HL-60 (cell line): ENCODE measurements at regions not wholly inside any gene's neighbourhood (a gene's known extent, or its start where the extent isn't known, plus 50 kb on each side); places are given as distances from the start of the nearest gene placed in this dataset.

ENCODE experiments used
- CTCF ChIP-seq: IDR thresholded peaks from one replicate; pipeline ENCODE4 v1.5.1; 2011; ENCODE audit warnings: low read length, control low read depth, inconsistent platforms; ENCODE audit not compliant: insufficient read depth
- POLR2AphosphoS5 ChIP-seq: IDR thresholded peaks from 2 replicates; pipeline ENCODE4 v1.6.1; 2012; ENCODE audit warnings: low read depth
- REST ChIP-seq: IDR thresholded peaks from 2 replicates; pipeline ENCODE4 v1.6.1; 2012; ENCODE audit warnings: low read depth; ENCODE audit not compliant: insufficient replicate concordance

GRCh38 chr5:3230941-3231340 lies 364.7 kb upstream of the IRX1 start:
- TF ChIP-seq POLR2AphosphoS5 = no peak
- no peak for TF ChIP-seq CTCF
- no peak for TF ChIP-seq REST
